ENCODE measurements at regions not wholly inside any gene's neighbourhood (a gene's known extent, or its start where the extent isn't known, plus 50 kb on each side); places are given as distances from the start of the nearest gene placed in this dataset.
"Not testable (repeated sequence)": the region's sequence is repeated elsewhere in the genome, so short reads cannot be mapped to it uniquely, and the experiment has no call there.

DNA sequence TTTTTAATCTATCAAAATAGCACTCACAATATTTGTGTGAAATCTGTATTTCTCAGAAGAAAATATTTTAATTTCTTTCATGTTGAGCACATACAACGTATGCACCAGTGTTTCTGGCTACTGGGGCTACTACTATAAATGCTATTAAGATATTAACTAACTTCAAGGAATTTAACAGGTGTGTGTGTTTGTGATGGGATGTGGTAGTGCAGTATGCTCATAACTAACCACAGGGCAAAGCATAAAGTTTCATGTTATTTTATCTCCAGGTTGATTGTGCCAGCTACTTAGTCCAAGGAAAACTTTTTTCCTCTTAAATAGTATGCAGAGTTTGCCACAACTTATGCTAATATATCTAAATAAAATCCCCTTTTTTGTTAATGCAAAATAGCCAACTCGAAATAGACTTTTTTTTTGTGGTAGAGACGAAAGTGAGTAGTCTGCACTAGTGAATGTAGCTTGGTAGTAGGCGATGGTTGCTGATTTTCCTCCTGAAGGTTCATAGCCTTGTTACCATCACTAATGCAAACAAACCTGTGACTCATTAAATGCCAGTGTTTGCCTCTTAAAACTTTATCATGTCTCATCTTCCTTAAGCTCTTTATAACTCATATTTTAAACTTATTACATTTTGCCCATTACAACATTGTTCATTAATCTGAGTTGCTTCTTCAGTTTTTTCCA is 565.5 kb upstream of the ANO3 start:
- DNase-seq (ENCODE audit: low spot score): no peak

DNA sequence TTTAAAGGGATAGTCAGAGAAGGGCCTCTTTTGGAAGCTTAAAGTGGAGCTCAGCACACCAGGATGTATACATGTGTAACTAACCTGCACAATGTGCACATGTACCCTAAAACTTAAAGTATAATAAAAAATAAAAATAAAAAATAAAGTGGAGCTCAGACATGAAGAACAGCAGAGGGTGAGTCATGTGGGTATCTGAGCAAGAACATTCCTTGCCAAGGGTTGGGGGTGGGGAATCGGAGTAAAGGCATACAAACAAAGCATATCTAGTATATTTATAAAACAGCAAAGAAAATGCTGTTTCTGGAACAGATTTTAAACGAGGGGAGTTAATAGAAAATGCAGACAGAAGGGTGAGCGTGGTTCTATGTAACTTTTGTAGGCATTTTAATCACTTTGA is 562.6 kb upstream of the ANO3 start:
- DNase-seq (ENCODE audit: low spot score): no peak

DNA sequence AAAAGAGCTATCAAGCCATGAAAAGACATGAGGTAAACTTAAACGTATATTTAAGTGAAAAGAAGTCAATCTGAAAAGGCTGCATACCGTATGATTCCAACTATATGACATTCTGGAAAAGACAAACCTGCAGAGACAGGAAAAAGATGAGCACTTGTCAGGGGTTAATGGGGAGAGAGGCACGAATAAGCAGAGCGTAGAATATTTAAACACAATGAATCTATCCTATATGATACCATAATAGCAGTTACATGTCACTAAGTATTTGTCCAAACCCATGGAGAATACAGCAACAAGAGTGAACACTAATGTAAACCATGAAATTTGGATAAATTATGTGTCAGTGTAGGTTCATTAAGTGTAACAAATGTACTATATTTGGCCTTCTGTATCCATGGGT is 560.3 kb upstream of the ANO3 start:
- no peak for DNase-seq (ENCODE audit: low spot score)

DNA sequence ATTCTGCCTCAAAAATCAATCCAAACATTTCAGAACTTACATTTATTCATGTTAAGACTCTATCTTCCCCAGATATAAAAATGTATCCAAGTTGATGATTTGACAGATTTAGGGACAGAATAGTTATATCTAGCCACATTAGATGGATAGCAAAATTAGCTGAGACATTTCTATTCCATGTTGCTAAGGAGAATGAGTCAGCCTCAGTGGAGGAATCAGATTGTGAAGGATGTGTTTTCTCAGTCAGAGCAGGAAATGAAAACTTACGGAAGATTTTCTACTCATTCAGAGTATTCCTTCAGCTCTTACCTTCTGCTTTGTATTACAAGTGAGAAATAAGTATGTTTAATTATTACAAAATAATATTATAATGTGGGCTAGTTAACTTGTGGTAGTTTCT is 556.3 kb upstream of the ANO3 start:
- DNase-seq (ENCODE audit: low spot score): no peak

DNA sequence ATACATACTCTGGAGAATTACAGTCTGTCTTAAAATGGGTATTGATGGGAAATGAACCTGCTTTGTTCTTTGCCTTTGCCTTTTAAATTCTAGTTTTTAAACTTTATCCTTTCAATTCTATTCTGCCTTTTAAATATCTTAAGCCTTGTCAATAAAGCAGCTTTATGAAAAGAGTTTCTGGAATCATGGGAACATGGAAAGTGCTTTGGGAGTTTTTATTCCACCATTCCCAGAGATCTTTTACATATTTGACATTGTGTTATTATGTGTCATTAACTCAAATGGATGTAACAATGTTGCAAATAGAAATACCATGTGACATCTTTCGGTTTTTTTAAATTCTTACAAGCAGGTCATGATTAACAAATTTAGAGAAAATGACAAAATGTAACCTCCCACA is 555.7 kb upstream of the ANO3 start:
- DNase-seq (ENCODE audit: low spot score): no peak

DNA sequence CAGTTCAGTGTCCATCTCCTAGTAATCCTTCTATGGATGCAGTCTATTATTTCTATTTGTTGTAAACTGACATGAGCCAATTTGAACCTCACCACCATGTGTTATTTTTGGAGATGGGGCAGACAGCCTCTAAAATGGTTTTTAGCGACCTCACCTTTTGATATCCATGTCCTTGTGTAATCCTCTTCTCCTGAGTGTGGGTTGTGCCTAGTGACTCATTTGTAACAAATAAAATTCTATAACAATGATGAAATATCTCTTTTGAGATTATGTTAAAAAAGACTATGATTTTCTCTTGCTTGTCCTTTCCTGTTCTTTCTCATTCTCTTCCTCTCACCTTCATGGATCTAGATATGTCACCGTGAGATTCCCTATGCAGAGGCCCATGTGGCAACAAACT is 554.6 kb upstream of the ANO3 start:
- DNase-seq (ENCODE audit: low spot score): no peak

DNA sequence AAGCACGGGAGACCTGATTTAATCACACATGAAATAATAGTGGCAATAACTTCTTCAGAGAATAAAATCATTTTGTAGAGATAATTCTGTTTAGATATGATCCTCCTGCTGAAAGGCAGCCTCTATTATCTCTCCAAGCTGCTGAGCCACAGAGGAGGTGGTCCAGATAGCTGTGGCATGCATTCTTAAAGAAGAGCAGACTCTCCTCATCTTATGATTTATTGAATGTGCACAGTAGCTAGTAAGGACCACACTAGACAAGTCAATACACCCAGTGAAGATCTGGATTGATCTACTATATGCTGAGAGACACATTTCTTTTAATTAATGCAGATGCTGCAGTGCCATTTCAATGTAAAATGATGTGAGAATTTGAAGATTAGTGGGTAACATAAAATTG is 552.9 kb upstream of the ANO3 start:
- no peak for DNase-seq (ENCODE audit: low spot score)

DNA sequence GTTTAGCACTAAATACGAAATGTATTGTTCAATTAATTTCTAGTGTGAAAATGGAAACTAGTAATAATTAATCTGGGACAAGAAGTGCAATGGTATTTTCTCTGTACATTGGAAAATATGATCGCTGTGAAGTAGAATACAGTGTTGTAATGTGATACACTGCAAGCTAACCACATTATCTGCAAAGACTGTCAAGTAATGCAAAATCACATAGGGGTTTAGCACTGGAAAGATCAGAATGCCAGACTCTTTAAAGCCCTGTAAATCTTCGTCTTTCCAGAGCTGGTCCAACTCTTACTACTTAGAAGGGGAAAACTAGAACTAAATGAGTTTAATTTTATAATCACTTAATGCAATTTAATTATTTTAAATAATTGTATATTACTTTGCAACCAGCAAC is 544.5 kb upstream of the ANO3 start:
- no peak for DNase-seq (ENCODE audit: low spot score)

DNA sequence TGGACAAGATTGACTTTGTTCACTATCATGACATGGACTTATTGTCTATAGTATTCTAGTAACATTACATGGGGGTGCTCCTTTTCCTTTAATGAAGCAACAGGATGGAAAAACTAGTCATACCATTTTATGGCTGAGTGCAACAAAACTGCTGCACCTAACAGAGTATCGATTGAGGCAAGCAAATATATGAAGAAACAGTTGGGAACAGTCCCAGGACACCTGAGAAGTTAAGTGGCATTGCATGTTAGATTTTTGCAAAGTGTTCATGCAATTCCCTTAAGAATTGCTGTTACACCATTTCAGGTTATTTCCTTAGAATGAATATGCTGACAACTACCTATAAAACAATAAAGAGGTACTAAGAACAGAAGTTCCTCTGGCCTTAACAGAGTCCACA is 541.5 kb upstream of the ANO3 start:
- no peak for DNase-seq (ENCODE audit: low spot score)

DNA sequence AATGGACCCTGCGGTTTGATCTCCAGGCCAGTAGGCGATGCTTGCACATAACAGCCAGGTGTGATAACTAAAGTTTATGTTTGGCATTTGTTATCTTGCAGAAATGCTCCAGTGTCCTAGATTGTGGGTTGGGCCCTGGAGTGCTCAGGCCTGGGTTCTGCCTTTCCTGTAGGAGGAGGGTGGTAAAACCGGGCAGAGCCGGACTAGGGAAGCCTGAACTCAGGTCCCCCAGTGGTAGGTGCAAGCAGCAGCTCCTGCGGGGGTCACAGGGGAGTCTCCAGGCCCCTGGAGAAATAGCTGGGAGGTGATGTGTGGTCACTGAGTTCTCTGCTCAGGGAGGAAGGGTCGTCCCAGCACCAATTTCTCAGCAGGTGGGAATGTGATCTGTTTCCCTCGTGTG is 538.3 kb upstream of the ANO3 start:
- no peak for DNase-seq (ENCODE audit: low spot score)

DNA sequence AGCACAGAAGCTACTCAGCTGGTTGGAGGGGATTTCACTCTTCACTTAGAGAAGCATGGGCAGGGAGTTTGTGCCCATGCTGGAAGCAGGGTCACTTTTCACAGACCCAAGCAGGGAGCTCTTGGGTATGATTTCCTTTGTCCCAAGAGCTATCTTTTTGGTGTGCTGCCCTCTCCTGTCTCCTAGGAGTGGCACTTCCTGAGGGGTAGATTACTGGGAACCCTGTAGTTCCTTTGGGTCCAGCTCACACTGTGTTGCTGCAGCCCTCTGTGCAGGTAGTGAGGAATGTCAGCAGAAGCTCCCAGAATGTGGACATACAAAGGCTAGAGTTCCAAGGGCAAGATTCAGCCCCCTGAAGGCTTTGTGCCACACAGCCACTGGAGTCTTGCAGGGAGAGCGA is 537.1 kb upstream of the ANO3 start:
- peak; percentile 7 for DNase-seq (ENCODE audit: low spot score)

DNA sequence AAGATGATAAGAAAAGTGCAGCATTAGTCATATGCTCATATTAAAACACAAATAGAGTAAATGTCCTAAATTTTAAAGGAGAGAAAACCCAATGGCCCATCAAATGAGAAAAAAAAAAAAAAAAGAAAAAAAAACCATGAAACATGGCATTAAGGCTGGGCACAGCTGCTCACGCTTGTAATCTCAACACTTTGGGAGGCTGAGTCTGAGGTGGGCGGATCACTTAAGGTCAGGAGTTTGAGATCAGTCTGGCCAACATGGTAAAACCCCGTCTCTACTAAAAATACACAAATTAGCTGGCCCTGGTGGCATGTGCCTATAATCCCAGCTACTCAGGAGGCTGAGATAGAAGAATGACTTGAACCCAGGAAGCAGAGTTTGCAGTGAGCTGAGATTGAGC is 515.5 kb upstream of the ANO3 start:
- no peak for DNase-seq (ENCODE audit: low spot score)

DNA sequence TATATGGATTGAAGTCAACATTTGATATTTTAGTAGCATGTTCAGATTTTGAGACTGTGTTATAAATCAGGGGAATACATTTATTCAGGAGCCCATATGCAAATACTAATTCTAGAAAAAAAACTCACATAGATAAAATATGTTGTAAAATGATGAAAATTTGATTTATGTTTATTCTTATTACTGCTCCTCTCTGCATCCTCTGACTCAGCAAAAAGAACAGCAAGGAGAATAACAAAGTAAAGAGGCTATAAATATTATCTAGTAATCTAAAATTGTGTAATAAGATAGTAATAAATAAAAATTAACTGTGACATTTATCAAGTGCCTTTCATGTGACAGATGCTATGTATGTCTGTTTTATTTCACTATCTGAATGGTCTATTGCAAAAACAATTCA is 507.2 kb upstream of the ANO3 start:
- no peak for DNase-seq (ENCODE audit: low spot score)

DNA sequence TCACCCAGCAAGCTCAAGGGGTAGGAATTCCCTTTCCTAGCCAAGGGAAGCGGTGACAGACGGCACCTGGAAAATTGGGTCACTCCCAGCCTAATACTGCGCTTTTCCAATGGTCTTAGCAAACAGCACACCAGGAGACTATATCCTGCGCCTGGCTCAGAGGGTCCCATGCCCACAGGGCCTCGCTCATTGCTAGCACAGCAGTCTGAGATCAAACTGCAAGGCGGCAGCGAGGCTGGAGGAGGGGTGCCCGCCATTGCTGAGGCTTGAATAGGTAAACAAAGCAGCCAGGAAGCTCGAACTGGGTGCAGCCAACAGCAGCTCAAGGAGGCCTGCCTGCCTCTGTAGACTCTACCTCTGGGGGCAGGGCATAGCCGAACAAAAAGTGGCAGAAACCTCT is 500.4 kb upstream of the ANO3 start:
- not testable (repeated sequence) for DNase-seq (ENCODE audit: low spot score)

DNA sequence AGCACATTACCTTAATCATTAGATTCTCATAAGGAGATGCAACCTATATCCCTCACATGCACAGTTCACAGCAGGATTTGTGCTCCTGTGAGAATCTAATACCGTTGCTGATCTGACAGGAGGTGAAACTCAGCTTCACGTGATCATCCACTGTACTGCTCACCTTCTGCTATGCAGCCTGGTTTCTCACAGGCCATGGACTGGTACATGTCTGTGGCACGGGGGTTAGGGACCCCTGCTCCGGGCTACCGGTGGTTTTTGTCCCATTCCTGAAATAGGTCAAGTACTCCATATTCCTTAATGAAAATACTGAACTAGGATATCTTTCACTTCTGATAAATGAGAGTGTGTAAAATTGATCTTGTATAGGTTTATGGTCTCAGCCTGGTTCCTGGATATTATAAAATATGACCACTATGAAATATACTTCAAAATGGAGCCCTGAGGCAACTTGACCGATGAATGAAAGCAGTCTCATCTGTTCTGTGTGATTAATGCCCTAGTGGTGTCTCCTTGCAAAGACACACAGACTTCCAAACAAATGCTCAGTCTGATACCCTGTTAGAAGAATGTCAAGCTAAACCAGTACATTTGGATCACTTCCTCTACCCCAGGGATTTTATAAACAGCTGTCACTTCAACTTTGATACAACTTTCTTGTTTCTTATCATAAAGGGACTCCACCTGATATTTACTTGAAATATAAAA is 492.9 kb upstream of the ANO3 start:
- DNase-seq (ENCODE audit: low spot score): peak; percentile 19

DNA sequence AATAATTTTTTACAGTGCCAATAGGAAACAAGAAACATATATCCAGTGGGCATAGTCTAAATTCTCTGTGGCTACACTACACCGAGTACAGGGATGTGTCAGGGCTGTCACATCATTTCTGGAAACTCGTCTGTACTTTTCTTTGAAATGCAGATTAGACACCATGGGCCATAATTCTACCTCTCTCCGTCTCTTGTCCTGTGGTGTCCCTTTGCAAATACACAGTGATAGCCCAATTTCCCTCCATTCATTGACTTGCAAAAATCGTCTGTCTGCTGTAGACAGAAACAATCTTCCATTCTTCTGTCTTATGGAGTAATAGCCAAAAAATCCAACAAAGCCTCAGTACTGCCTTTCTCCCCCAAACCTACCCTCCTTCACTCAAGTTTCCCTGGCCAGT is 487.1 kb upstream of the ANO3 start:
- no peak for DNase-seq (ENCODE audit: low spot score)

DNA sequence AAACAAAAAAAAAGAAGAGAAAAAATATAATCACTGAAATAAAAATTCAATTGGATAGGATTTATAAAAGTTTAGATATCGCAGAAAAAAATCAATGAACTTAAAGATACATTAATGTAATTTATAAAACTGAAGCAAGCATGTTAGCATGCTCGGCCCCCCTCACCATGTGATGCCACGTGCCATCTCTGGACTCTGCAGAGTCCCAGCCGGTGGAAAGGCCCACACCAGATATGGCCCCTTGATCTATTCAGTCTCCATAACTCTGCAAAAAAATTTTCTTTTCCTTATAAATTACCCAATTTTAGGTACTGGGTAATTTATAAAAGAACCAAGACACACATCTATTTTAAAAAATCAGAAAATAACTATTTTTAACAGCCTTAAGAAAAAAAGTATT is 476.0 kb upstream of the ANO3 start:
- DNase-seq (ENCODE audit: low spot score): no peak

DNA sequence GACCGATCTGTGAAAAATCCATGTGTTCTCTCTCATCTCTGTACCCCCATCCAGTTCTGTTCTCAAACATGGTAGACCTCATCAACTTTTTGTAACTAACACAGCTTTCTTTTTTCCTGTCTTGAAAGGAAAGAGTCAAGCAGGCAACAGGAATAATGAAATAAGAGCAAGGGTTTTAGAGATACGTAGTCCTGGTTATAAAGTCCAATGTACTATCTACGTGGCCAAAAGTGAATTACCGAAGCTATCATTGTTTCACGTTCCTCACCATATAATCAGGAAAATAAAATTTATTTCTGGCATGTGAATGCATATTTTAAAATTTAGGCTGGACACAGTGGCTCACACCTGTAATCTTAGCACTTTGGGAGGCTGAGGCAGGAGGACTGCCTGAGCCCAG is 472.2 kb upstream of the ANO3 start:
- no peak for DNase-seq (ENCODE audit: low spot score)

DNA sequence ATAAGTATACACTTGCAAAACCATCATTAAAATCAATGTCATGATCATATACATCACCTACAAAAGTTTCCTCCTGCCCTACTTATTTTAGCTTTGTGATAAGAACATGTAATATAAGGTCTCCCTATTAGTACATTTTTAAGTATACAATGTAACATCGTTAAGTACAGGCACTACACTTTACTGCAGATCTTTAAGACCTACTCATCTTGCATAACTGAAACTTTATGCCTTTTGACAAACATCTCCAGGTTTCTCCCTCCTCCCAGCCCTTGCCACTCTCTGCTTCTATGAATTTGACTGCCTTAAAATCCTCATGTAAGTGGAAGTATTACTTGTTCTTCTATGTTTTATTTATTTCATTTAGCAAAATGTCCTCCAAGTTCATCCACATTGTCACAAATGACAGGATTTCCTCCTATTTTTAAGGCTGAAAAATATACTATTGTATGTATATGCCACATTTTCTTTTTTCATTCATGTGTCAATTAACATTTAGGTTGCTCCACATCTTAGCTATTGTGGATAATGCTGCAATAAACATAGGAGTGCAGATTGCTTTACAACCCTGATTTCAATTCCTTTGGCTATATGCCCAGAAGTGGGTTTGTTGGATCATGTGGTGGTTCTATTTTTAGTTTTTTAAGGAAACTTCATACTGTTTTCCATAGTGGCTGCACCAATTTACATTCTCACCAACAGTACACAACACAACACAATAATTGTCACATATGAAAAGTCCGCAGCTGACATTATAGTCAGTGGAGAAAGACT is 471.1 kb upstream of the ANO3 start:
- no peak for DNase-seq (ENCODE audit: low spot score)

DNA sequence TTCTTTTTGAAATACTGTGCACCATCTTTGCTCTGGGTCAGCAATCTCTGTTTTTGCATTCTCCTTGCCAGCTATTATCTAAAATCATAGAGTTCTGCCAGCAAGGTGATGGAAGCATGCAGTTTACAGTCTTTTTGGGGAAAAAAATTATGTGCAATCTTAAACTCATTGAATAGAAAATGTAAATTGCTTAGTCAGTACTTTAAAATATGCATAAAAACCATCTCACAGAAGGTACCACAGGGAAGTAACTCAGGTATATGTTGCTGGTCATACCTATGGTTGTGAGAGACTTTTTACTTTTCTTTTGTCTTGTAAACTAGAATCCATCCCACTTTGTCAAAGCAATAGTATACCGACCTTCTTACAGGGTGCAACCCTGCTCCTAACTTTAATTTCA is 469.8 kb upstream of the ANO3 start:
- DNase-seq (ENCODE audit: low spot score): no peak

DNA sequence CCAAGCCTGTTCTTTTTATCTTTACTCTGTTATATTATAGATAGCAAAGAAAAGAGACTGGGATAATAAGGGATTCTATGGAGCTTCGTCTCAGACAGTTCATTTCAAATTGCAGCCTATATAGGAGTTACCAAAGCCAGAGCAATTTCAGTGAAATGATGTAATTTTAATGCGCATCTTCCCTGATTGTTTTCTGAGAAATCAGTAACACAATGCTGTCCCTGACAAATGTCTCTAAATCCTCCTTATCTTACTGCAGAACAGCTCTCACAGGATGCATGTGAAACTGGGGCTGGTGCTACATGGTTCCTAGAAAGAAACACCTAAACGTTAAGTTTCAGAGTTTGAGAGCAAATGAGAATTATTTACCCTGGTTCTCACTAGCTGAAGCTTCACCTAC is 467.9 kb upstream of the ANO3 start:
- no peak for DNase-seq (ENCODE audit: low spot score)

DNA sequence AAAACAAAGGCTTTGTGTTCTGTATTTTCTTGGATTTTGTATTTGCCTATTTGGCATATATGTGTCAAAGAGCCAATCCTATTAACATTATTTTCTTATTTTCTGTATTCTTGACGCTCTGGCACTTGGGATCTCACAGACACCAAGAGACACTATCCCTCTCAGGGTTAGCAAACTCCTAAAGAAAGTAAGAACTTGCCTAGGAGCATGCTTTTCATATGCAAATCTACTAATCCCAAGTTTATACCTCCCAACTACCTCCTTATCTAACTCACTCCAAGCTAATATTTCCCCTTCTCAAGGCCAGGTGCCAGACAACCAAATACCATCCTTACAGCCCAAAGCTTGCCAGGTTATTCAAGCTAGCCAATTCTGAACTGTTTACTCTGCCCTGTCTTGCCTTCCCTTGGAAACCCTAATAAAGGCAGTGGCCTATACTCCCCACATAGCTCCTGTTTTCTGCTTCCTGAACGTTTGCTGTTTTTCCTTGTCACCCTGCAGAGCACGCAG is 455.4 kb upstream of the ANO3 start:
- peak; percentile 9 for DNase-seq (ENCODE audit: low spot score)

DNA sequence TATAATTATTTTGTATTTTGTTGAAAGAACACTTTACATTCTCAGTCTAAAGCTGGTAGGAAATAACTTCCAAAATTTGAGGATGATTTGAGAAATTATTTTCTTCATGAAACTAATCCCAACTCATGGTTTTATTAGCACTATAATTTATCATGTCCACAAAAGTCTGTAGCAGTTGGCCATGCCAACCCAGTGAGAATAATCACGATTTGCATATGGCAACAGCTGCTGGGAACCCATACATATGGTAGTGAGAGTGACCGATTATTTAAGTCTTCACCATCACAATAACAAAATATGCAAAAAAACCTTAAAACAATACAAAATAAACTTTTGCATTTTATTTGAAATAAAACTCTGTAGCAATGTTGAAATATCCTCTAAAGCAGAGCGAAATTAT is 445.9 kb upstream of the ANO3 start:
- DNase-seq (ENCODE audit: low spot score): no peak

Data from iPS-NIHi11 (cell line).